Type B pancreatic cell (in vitro differentiated cells): ENCODE measurements at regions not wholly inside any gene's neighbourhood (a gene's known extent, or its start where the extent isn't known, plus 50 kb on each side); places are given as distances from the start of the nearest gene placed in this dataset.

Experiments used
- DNase-seq: peaks from one replicate; pipeline ENCODE4 v3.0.0; 2021; ENCODE audit warnings: mixed read lengths; ENCODE audit not compliant: unreplicated experiment; ENCODE audit errors: extremely low spot score
- H3K27ac Mint-ChIP-seq: 2 replicates; pipeline ENCODE4 v1.8.0; 2021; ENCODE audit warnings: mild to moderate bottlenecking, mixed read lengths
- H3K27me3 Mint-ChIP-seq: 2 replicates; pipeline ENCODE4 v1.8.0; 2021; ENCODE audit warnings: mixed read lengths
- H3K36me3 Mint-ChIP-seq: 2 replicates; pipeline ENCODE4 v1.8.0; 2021; ENCODE audit warnings: mixed read lengths
- H3K4me1 Mint-ChIP-seq: one replicate; pipeline ENCODE4 v1.8.0; 2021; ENCODE audit warnings: mixed read lengths; ENCODE audit not compliant: unreplicated experiment
- H3K4me3 Mint-ChIP-seq: 2 replicates; pipeline ENCODE4 v1.8.0; 2021; ENCODE audit warnings: mild to moderate bottlenecking, mixed read lengths
- H3K9me3 Mint-ChIP-seq: 2 replicates; pipeline ENCODE4 v1.8.0; 2021; ENCODE audit warnings: mixed read lengths
- TF ChIP-seq, protein P1 (sequence below): fragments of 200-600 bp; sonication (generic); conservative IDR thresholded peaks from 2 replicates; pipeline ENCODE4 v1.5.0; 2021; ENCODE audit warnings: antibody characterized with exemption, mild to moderate bottlenecking

GRCh38 chr1:38561725-38562124 is 297.8 kb downstream of the RRAGC start:
- Mint-ChIP-seq H3K27ac (no peak overlapping the region), H3K36me3 (no peaks in the 10 kb centered on the region), H3K4me1 (peaks cover 48% of the 10 kb centered on the region), H3K4me3 (peak overlapping the region; percentile 9), H3K9me3 (no peaks in the 10 kb centered on the region), H3K27me3 (peaks cover 78% of the 10 kb centered on the region)
- TF ChIP-seq, protein P1, sequence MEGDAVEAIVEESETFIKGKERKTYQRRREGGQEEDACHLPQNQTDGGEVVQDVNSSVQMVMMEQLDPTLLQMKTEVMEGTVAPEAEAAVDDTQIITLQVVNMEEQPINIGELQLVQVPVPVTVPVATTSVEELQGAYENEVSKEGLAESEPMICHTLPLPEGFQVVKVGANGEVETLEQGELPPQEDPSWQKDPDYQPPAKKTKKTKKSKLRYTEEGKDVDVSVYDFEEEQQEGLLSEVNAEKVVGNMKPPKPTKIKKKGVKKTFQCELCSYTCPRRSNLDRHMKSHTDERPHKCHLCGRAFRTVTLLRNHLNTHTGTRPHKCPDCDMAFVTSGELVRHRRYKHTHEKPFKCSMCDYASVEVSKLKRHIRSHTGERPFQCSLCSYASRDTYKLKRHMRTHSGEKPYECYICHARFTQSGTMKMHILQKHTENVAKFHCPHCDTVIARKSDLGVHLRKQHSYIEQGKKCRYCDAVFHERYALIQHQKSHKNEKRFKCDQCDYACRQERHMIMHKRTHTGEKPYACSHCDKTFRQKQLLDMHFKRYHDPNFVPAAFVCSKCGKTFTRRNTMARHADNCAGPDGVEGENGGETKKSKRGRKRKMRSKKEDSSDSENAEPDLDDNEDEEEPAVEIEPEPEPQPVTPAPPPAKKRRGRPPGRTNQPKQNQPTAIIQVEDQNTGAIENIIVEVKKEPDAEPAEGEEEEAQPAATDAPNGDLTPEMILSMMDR = no peak
- no peak for DNase-seq

- peaks cover 48% of the 10 kb centered on the region for H3K4me1 Mint-ChIP-seq
- H3K36me3 Mint-ChIP-seq = no peaks in the 10 kb centered on the region
- H3K9me3 Mint-ChIP-seq = no peaks in the 10 kb centered on the region
- H3K27ac Mint-ChIP-seq = no peak overlapping the region
- H3K4me3 Mint-ChIP-seq = peak overlapping the region; percentile 9
- TF ChIP-seq, protein P1 = no peak
- DNase-seq = no peak
- H3K27me3 Mint-ChIP-seq = peaks cover 78% of the 10 kb centered on the region
Observed at GRCh38 chr1:38561110-38561509, 298.5 kb downstream of the RRAGC start.

DNA sequence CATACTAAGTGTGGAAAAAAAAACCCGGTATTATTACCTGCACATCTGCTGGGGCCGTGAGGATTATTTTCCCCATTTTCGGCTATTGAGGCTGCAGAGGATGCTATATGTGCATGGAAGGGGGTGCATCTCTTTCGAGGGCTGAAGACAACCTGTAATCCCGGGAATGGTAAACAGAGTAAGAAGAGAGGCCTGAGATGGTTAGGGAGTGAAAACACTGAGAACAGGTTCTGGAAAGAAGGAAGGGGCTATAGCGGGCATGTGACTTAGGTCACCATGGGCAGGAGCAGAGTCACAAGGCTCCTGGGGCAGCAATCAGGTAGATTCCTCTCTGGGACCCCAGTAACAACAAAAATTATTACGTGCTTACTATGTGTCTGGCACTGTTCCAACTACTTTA is 299.1 kb downstream of the RRAGC start:
- H3K27ac Mint-ChIP-seq = no peak overlapping the region
- H3K4me1 Mint-ChIP-seq = peaks cover 47% of the 10 kb centered on the region
- H3K36me3 Mint-ChIP-seq = no peaks in the 10 kb centered on the region
- TF ChIP-seq, protein P1 = no peak
- no peaks in the 10 kb centered on the region for H3K9me3 Mint-ChIP-seq
- H3K27me3 Mint-ChIP-seq = peaks cover 79% of the 10 kb centered on the region
- no peak for DNase-seq
- peak overlapping the region; percentile 24 for H3K4me3 Mint-ChIP-seq

GRCh38 chr1:38559446-38560165 is 300.0 kb downstream of the RRAGC start:
- Mint-ChIP-seq H3K9me3 (no peaks in the 10 kb centered on the region), H3K36me3 (no peaks in the 10 kb centered on the region), H3K4me1 (peaks cover 44% of the 10 kb centered on the region), H3K4me3 (peak overlapping the region; percentile 28), H3K27ac (peak overlapping the region; percentile 46), H3K27me3 (peaks cover 81% of the 10 kb centered on the region)
- TF ChIP-seq, protein P1 = no peak
- DNase-seq = no peak

DNA sequence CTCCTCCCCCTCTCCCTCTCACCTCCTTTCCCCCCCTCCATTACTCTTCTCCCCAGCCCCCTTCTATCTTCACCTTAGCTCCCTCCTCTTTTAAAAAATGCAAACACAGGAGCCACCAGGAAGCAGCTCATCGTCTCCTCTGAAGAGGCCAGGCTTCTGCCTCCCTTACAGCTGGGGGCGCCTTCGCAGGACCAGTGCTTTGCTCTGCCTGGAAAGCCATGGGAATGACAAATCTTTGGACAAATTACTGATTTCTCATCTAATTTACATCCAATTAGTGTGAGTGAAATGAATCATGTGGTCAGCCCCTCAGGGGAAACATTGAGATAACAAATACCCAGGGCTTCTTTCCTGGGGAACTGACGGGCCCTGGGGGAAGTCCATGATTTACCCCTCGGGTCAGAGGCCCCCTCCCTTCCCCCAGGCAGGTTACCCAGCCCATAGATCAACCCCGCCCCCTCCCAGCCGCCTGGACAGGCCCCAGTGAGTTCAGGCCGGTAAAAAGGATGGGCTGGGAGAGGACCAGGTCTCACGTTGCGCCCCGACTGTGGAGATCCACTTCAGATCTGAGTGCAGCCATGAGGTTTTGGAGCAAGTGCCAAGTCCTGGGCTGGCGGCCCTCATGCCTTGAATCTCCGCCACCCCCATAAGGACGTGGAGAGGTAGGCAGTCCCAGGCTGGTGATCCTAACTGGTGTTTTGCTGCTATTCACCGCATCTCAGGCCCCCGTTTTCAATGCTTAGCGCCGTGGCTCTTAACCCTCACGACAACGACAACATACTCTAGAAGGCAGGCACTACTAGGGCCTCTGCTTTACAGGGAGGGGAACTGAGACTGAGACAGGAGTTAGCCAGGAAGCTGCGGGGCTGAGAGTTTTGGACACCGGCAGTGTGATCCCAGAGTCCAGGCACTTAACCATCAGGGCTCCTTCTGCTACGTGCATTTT is 300.8 kb downstream of the RRAGC start:
- Mint-ChIP-seq H3K9me3 (no peaks in the 10 kb centered on the region), H3K4me1 (peaks cover 42% of the 10 kb centered on the region), H3K27ac (peak overlapping the region; percentile 46), H3K36me3 (no peaks in the 10 kb centered on the region), H3K4me3 (peak overlapping the region; percentile 28), H3K27me3 (peaks cover 77% of the 10 kb centered on the region)
- TF ChIP-seq, protein P1 = no peak
- DNase-seq = no peak
